HEK293 (cell line): ENCODE measurements at regions not wholly inside any gene's neighbourhood (a gene's known extent, or its start where the extent isn't known, plus 50 kb on each side); places are given as distances from the start of the nearest gene placed in this dataset.

Experiments
- CTCF ChIA-PET: fragments of 350-600 bp; formaldehyde crosslinking; extraction: SDS; loops from one replicate; lab custom pipeline; 2021; ENCODE audit warnings: antibody characterized with exemption; lab: Yijun Ruan, JAX
- POLR2A ChIA-PET: fragments of 300-600 bp; formaldehyde crosslinking; extraction: SDS; loops from one replicate; lab custom pipeline; 2020; ENCODE audit warnings: antibody characterized with exemption, inconsistent platforms; lab: Yijun Ruan, JAX
- H3K27ac ChIP-seq: fragments of 200-500 bp; sonication (Bioruptor generic); 2 replicates; pipeline ENCODE4 v1.5.1; 2014; ENCODE audit warnings: low read depth, low read length, control low read depth, inconsistent platforms; ENCODE audit errors: extremely low read depth
- H3K36me3 ChIP-seq, 2 experiments: fragments of 200-500 bp in 1 of 2; sonication (Bioruptor generic) in 1 of 2; 1 replicate in 1 of 2; 2 replicates in 1 of 2; pipeline ENCODE4 v1.5.1; 2014 to 2017; ENCODE audit warnings: inconsistent platforms in 2 of 2, low read length in 2 of 2; ENCODE audit not compliant: control insufficient read depth in 2 of 2, insufficient read depth in 1 of 2
- H3K4me1 ChIP-seq: fragments of 200-500 bp; sonication (Bioruptor generic); 2 replicates; pipeline ENCODE4 v1.5.1; 2014; ENCODE audit warnings: mild to moderate bottlenecking, low read length, inconsistent platforms; ENCODE audit not compliant: control insufficient read depth, insufficient read depth
- H3K4me3 ChIP-seq: 2 replicates; pipeline ENCODE4 v1.5.1; 2011; ENCODE audit warnings: low read depth, mild to moderate bottlenecking, control low read depth, low read length, moderate library complexity
- H3K9me3 ChIP-seq: fragments of 200-500 bp; sonication (Bioruptor generic); 2 replicates; pipeline ENCODE4 v1.5.1; 2014; ENCODE audit warnings: low read depth, low read length, inconsistent platforms; ENCODE audit not compliant: control insufficient read depth, insufficient read depth
- GFI1B ChIP-seq: fragments of 450-650 bp; formaldehyde crosslinking; IDR thresholded peaks from 2 replicates; pipeline ENCODE4 v1.5.1; 2016; ENCODE audit warnings: missing biosample characterization, missing genetic modification characterization
- OSR2 ChIP-seq: fragments of 450-650 bp; formaldehyde crosslinking; IDR thresholded peaks from 2 replicates; pipeline ENCODE4 v1.5.1; 2016; ENCODE audit warnings: missing biosample characterization, missing genetic modification characterization
- SCRT1 ChIP-seq: fragments of 450-650 bp; formaldehyde crosslinking; IDR thresholded peaks from 2 replicates; pipeline ENCODE4 v1.5.1; 2016; ENCODE audit warnings: missing biosample characterization, missing genetic modification characterization, borderline replicate concordance
- ZBTB48 ChIP-seq: fragments of 450-650 bp; formaldehyde crosslinking; IDR thresholded peaks from 2 replicates; pipeline ENCODE4 v1.5.1; 2016; ENCODE audit warnings: missing biosample characterization, missing genetic modification characterization
- ZBTB8A ChIP-seq: fragments of 450-650 bp; formaldehyde crosslinking; IDR thresholded peaks from 2 replicates; pipeline ENCODE4 v1.5.1; 2016; ENCODE audit warnings: missing biosample characterization, missing genetic modification characterization
- ZFP41 ChIP-seq: fragments of 450-650 bp; formaldehyde crosslinking; IDR thresholded peaks from 2 replicates; pipeline ENCODE4 v1.5.1; 2016; ENCODE audit warnings: missing biosample characterization, missing genetic modification characterization, borderline replicate concordance
- ZIC2 ChIP-seq: fragments of 450-650 bp; formaldehyde crosslinking; IDR thresholded peaks from 2 replicates; pipeline ENCODE4 v1.5.1; 2016; ENCODE audit warnings: missing biosample characterization, missing genetic modification characterization
- ZNF146 ChIP-seq: fragments of 450-650 bp; formaldehyde crosslinking; IDR thresholded peaks from 2 replicates; pipeline ENCODE4 v1.5.1; 2016; ENCODE audit warnings: missing biosample characterization, missing genetic modification characterization
- ZNF169 ChIP-seq: fragments of 450-650 bp; formaldehyde crosslinking; IDR thresholded peaks from 2 replicates; pipeline ENCODE4 v1.5.1; 2016; ENCODE audit warnings: missing biosample characterization, missing genetic modification characterization
- ZNF202 ChIP-seq: fragments of 450-650 bp; formaldehyde crosslinking; IDR thresholded peaks from 2 replicates; pipeline ENCODE4 v1.5.1; 2016; ENCODE audit warnings: missing biosample characterization, missing genetic modification characterization, borderline replicate concordance
- ZNF311 ChIP-seq: fragments of 450-650 bp; formaldehyde crosslinking; IDR thresholded peaks from 2 replicates; pipeline ENCODE4 v1.5.1; 2017; ENCODE audit warnings: missing biosample characterization, missing genetic modification characterization, borderline replicate concordance
- ZNF501 ChIP-seq: fragments of 450-650 bp; formaldehyde crosslinking; IDR thresholded peaks from 2 replicates; pipeline ENCODE4 v1.5.1; 2016; ENCODE audit warnings: missing biosample characterization, missing genetic modification characterization
- ZNF610 ChIP-seq: fragments of 450-650 bp; formaldehyde crosslinking; IDR thresholded peaks from 2 replicates; pipeline ENCODE4 v1.5.1; 2016; ENCODE audit warnings: missing biosample characterization, missing genetic modification characterization, borderline replicate concordance
- ZNF629 ChIP-seq: fragments of 450-650 bp; formaldehyde crosslinking; IDR thresholded peaks from 2 replicates; pipeline ENCODE4 v1.5.1; 2017; ENCODE audit warnings: missing biosample characterization, missing genetic modification characterization
- ZNF677 ChIP-seq: fragments of 450-650 bp; IDR thresholded peaks from 2 replicates; pipeline ENCODE4 v1.5.0; 2018; ENCODE audit warnings: missing biosample characterization, mild to moderate bottlenecking, missing genetic modification characterization, moderate library complexity
- ZNF76 ChIP-seq: fragments of 450-650 bp; formaldehyde crosslinking; IDR thresholded peaks from 2 replicates; pipeline ENCODE4; 2016; ENCODE audit warnings: low read depth, missing biosample characterization, missing genetic modification characterization, borderline replicate concordance
- ZNF843 ChIP-seq: fragments of 450-650 bp; formaldehyde crosslinking; IDR thresholded peaks from 2 replicates; pipeline ENCODE4 v1.5.1; 2016; ENCODE audit warnings: missing biosample characterization, missing genetic modification characterization
- ZSCAN30 ChIP-seq: fragments of 450-650 bp; IDR thresholded peaks from 2 replicates; pipeline ENCODE4 v1.5.1; 2018; ENCODE audit warnings: missing biosample characterization, mild to moderate bottlenecking, missing genetic modification characterization, moderate library complexity
- ZXDB ChIP-seq: fragments of 450-650 bp; formaldehyde crosslinking; IDR thresholded peaks from 2 replicates; pipeline ENCODE4 v1.5.1; 2016; ENCODE audit warnings: missing biosample characterization, missing genetic modification characterization
- TF ChIP-seq, protein P1 (sequence below): fragments of 450-650 bp; formaldehyde crosslinking; IDR thresholded peaks from 2 replicates; pipeline ENCODE4 v1.5.1; 2017; ENCODE audit warnings: missing biosample characterization, missing genetic modification characterization
- TF ChIP-seq, protein P2 (sequence below): fragments of 450-650 bp; formaldehyde crosslinking; IDR thresholded peaks from 2 replicates; pipeline ENCODE4 v1.5.1; 2016; ENCODE audit warnings: missing biosample characterization, missing genetic modification characterization
- TF ChIP-seq, protein P3 (sequence below): fragments of 450-650 bp; IDR thresholded peaks from 2 replicates; pipeline ENCODE4 v1.5.1; 2018; ENCODE audit warnings: missing biosample characterization, mild to moderate bottlenecking, missing genetic modification characterization
- TF ChIP-seq, protein P4 (sequence below): fragments of 450-650 bp; formaldehyde crosslinking; conservative IDR thresholded peaks from 2 replicates; pipeline ENCODE4 v1.5.1; 2016; ENCODE audit warnings: low read depth, missing biosample characterization, missing genetic modification characterization
- TF ChIP-seq, protein P5 (sequence below): fragments of 450-650 bp; formaldehyde crosslinking; IDR thresholded peaks from 2 replicates; pipeline ENCODE4 v1.5.1; 2016; ENCODE audit warnings: missing biosample characterization, missing genetic modification characterization, low read depth

DNA sequence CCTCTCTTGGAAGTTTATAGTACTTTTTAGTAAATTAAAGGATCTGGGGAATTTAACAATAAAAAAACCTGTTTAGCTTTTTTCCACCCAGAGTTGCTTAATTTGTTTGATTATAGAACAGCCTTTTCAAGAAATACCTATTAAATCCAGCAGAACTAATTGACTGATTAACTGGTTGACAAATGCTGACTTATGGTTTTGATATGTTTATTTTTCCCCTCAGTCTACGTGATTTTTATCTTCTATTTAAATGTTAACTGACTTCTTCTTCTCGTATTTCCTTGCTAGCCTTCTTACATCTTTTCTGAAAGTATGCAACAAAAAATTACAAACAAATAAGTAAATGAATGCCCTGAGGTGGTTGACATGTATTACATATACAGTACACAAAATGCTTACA lies 302.9 kb upstream of the SPAG17 start (continued):
- TF ChIP-seq ZBTB48 (tag by site-specific recombination) (no peak), SCRT1 (tag by site-specific recombination) (0 out of 2 replicates have a peak, but pooled peaks have one; percentile 40), ZNF501 (tag by site-specific recombination) (peak; percentile 61; the same call in 1 of the 2 replicates)
- TF ChIP-seq, protein P1, sequence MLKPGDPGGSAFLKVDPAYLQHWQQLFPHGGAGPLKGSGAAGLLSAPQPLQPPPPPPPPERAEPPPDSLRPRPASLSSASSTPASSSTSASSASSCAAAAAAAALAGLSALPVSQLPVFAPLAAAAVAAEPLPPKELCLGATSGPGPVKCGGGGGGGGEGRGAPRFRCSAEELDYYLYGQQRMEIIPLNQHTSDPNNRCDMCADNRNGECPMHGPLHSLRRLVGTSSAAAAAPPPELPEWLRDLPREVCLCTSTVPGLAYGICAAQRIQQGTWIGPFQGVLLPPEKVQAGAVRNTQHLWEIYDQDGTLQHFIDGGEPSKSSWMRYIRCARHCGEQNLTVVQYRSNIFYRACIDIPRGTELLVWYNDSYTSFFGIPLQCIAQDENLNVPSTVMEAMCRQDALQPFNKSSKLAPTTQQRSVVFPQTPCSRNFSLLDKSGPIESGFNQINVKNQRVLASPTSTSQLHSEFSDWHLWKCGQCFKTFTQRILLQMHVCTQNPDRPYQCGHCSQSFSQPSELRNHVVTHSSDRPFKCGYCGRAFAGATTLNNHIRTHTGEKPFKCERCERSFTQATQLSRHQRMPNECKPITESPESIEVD: peak; percentile 89

DNA sequence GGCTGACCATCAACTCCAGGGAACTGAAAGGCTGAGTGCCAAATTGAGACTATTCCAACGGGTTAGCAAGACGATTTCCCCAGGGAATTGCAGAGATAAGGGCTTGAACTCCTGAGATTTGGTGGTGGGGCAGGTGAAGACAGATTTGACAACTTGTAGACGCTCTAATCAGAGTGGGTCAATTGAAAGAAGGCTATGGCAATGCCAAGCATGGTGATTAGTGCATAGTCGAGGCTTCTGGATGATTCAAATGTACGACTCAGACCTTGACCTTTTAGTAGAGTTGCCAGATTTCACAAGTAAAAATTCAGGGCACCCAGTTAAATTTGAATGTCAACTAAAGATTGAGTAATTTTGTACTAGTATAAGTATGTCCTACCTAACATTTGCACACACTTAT lies 302.1 kb upstream of the SPAG17 start:
- CTCF ChIA-PET: no interaction called here
- Histone ChIP-seq H3K36me3 (no peaks in the 10 kb centered on the region), H3K9me3 (no peaks in the 10 kb centered on the region), H3K4me1 (peaks cover 33% of the 10 kb centered on the region), H3K4me3 (no peak overlapping the region), H3K27ac (peak overlapping the region; percentile 37)
- POLR2A ChIA-PET: no interaction called here
- TF ChIP-seq ZNF169: no peak
- peak; percentile 71; the same call in 1 of the 2 replicates for TF ChIP-seq GFI1B
- TF ChIP-seq, protein P2, sequence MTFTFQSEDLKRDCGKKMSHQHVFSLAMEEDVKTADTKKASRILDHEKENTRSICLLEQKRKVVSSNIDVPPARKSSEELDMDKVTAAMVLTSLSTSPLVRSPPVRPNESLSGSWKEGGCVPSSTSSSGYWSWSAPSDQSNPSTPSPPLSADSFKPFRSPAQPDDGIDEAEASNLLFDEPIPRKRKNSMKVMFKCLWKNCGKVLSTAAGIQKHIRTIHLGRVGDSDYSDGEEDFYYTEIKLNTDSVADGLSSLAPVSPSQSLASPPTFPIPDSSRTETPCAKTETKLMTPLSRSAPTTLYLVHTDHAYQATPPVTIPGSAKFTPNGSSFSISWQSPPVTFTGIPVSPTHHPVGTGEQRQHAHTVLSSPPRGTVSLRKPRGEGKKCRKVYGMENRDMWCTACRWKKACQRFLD (tag by site-specific recombination): no peak
- 0 out of 2 replicates have a peak, but pooled peaks have one; percentile 33 for TF ChIP-seq ZXDB (tag by site-specific recombination)
- TF ChIP-seq OSR2 (tag by site-specific recombination): peak; percentile 56; the same call in 1 of the 2 replicates
- no peak for TF ChIP-seq ZFP41 (tag by site-specific recombination)

DNA sequence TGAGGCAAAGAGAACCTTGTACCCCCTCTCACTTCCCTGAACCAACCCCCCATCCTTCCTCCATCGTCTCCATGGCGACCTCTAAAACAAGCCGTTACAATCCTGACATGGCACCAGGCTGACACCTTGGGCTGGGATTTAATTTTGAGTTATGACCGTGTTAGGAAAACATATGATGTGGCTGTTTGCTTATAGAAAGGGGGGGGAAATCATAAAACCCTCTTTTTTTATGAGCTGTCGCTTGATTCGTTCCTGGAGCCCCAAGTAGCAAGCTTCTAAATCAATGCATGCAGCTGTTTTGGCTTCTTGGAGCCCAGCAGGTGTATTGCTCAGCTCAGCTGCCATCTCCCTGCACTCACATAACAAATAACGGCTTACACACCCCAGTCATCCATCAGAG lies 301.2 kb upstream of the SPAG17 start:
- ChIA-PET CTCF (no interaction called here), POLR2A (no interaction called here)
- Histone ChIP-seq H3K4me1 (peaks cover 33% of the 10 kb centered on the region), H3K4me3 (no peak overlapping the region), H3K27ac (peak overlapping the region; percentile 37; the same call in 1 of the 2 replicates), H3K9me3 (no peaks in the 10 kb centered on the region), H3K36me3 (no peaks in the 10 kb centered on the region)
- TF ChIP-seq ZNF76 (tag by site-specific recombination) (no peak), ZBTB8A (tag by site-specific recombination) (peak; percentile 68), ZNF610 (no peak), ZNF311 (tag by site-specific recombination) (no peak), ZSCAN30 (tag by site-specific recombination) (peak; percentile 86), ZIC2 (peak; percentile 93), ZNF146 (tag by site-specific recombination) (no peak), ZNF202 (tag by site-specific recombination) (no peak), ZNF629 (0 out of 2 replicates have a peak, but pooled peaks have one; percentile 9), ZNF843 (tag by site-specific recombination) (peak; percentile 90), ZNF677 (tag by site-specific recombination) (no peak)
- TF ChIP-seq, protein P3, sequence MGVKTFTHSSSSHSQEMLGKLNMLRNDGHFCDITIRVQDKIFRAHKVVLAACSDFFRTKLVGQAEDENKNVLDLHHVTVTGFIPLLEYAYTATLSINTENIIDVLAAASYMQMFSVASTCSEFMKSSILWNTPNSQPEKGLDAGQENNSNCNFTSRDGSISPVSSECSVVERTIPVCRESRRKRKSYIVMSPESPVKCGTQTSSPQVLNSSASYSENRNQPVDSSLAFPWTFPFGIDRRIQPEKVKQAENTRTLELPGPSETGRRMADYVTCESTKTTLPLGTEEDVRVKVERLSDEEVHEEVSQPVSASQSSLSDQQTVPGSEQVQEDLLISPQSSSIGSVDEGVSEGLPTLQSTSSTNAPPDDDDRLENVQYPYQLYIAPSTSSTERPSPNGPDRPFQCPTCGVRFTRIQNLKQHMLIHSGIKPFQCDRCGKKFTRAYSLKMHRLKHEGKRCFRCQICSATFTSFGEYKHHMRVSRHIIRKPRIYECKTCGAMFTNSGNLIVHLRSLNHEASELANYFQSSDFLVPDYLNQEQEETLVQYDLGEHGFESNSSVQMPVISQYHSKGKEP (tag by site-specific recombination): peak; percentile 88
- TF ChIP-seq, protein P4, sequence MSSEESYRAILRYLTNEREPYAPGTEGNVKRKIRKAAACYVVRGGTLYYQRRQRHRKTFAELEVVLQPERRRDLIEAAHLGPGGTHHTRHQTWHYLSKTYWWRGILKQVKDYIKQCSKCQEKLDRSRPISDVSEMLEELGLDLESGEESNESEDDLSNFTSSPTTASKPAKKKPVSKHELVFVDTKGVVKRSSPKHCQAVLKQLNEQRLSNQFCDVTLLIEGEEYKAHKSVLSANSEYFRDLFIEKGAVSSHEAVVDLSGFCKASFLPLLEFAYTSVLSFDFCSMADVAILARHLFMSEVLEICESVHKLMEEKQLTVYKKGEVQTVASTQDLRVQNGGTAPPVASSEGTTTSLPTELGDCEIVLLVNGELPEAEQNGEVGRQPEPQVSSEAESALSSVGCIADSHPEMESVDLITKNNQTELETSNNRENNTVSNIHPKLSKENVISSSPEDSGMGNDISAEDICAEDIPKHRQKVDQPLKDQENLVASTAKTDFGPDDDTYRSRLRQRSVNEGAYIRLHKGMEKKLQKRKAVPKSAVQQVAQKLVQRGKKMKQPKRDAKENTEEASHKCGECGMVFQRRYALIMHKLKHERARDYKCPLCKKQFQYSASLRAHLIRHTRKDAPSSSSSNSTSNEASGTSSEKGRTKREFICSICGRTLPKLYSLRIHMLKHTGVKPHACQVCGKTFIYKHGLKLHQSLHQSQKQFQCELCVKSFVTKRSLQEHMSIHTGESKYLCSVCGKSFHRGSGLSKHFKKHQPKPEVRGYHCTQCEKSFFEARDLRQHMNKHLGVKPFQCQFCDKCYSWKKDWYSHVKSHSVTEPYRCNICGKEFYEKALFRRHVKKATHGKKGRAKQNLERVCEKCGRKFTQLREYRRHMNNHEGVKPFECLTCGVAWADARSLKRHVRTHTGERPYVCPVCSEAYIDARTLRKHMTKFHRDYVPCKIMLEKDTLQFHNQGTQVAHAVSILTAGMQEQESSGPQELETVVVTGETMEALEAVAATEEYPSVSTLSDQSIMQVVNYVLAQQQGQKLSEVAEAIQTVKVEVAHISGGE (tag by site-specific recombination): no peak
- TF ChIP-seq, protein P5, sequence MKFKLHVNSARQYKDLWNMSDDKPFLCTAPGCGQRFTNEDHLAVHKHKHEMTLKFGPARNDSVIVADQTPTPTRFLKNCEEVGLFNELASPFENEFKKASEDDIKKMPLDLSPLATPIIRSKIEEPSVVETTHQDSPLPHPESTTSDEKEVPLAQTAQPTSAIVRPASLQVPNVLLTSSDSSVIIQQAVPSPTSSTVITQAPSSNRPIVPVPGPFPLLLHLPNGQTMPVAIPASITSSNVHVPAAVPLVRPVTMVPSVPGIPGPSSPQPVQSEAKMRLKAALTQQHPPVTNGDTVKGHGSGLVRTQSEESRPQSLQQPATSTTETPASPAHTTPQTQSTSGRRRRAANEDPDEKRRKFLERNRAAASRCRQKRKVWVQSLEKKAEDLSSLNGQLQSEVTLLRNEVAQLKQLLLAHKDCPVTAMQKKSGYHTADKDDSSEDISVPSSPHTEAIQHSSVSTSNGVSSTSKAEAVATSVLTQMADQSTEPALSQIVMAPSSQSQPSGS (tag by site-specific recombination): peak; percentile 45; the same call in 1 of the 2 replicates
